Prostate gland (tissue), 2 donors: ENCODE measurements at regions not wholly inside any gene's neighbourhood (a gene's known extent, or its start where the extent isn't known, plus 50 kb on each side); places are given as distances from the start of the nearest gene placed in this dataset.

Experiments
- CTCF ChIP-seq, 4 experiments: fragments of 200-600 bp in 2 of 4; fragments of 450-650 bp in 2 of 4; sonication (generic) in 2 of 4; IDR thresholded peaks; 1 replicate in 3 of 4; 2 replicates in 1 of 4; pipeline ENCODE4 v1.5.1; 2016 to 2019; ENCODE audit warnings: antibody characterized with exemption in 4 of 4, mild to moderate bottlenecking in 2 of 4, moderate library complexity in 2 of 4
- POLR2A ChIP-seq: fragments of 450-650 bp; IDR thresholded peaks from one replicate; pipeline ENCODE4 v1.6.1; 2016; ENCODE audit warnings: antibody characterized with exemption, mild to moderate bottlenecking
- POLR2AphosphoS5 ChIP-seq: sonication (generic); formaldehyde crosslinking; IDR thresholded peaks from one replicate; pipeline ENCODE4 v1.6.1; 2017; ENCODE audit warnings: antibody characterized with exemption

- TF ChIP-seq POLR2A (no peak), CTCF (IDR thresholded peaks at IDR 0.05) (no peak), POLR2AphosphoS5 (no peak)
Measured at GRCh38 chr14:26078561-26078960, 519.3 kb downstream of the NOVA1 start.
